A673 (cell line): ENCODE measurements at regions not wholly inside any gene's neighbourhood (a gene's known extent, or its start where the extent isn't known, plus 50 kb on each side); places are given as distances from the start of the nearest gene placed in this dataset.

Experiments used
- BruUV-seq: library from RNA; stranded (reverse); fragments of 400-500 nt; replicated peaks from 2 replicates; lab custom pipeline; 2021; lab: Mats Ljungman, UMichigan
- CTCF ChIA-PET: fragments of 300-600 bp; sonication (Branson Sonifier 250); formaldehyde crosslinking; loops from one replicate; lab custom pipeline; 2022; ENCODE audit warnings: antibody characterized with exemption; lab: Charles Lee
- POLR2A ChIA-PET: fragments of 300-600 bp; sonication (Branson Sonifier 250); formaldehyde crosslinking; loops from one replicate; lab custom pipeline; 2022; ENCODE audit warnings: antibody characterized with exemption; ENCODE audit not compliant: low non-redundant PET; lab: Charles Lee
- DNase-seq: peaks from one replicate; pipeline ENCODE4 v3.0.0-alpha.2; 2015; ENCODE audit warnings: low spot score
- H3K27ac ChIP-seq: fragments of 200-600 bp; sonication (generic); 2 replicates; pipeline ENCODE4 v1.5.1; 2016; ENCODE audit warnings: mixed run types, low read depth, mild to moderate bottlenecking, mixed read lengths, antibody characterized with exemption, low read length; ENCODE audit not compliant: poor library complexity, severe bottlenecking
- H3K27me3 ChIP-seq: fragments of 200-600 bp; sonication (generic); replicated peaks from 2 replicates; pipeline ENCODE4 v1.6.1; 2017; ENCODE audit warnings: mixed run types, low read depth, mild to moderate bottlenecking, mixed read lengths, antibody characterized with exemption, low read length; ENCODE audit not compliant: insufficient read depth, poor library complexity
- H3K36me3 ChIP-seq: fragments of 200-600 bp; sonication (generic); 2 replicates; pipeline ENCODE4 v1.6.1; 2016; ENCODE audit warnings: mixed run types, mild to moderate bottlenecking, mixed read lengths, antibody characterized with exemption, low read length; ENCODE audit not compliant: insufficient read depth, poor library complexity, severe bottlenecking
- H3K4me1 ChIP-seq: fragments of 200-600 bp; sonication (generic); 2 replicates; pipeline ENCODE4 v1.6.1; 2017; ENCODE audit warnings: mixed run types, mild to moderate bottlenecking, mixed read lengths, antibody characterized with exemption, low read length; ENCODE audit not compliant: insufficient read depth, poor library complexity, severe bottlenecking
- H3K4me3 ChIP-seq: fragments of 200-600 bp; sonication (generic); 2 replicates; pipeline ENCODE4 v1.5.1; 2016; ENCODE audit warnings: low read depth, mixed run types, mild to moderate bottlenecking, mixed read lengths, low read length; ENCODE audit not compliant: poor library complexity, severe bottlenecking
- H3K9me3 ChIP-seq: fragments of 200-600 bp; sonication (generic); 2 replicates; pipeline ENCODE4 v1.6.1; 2016; ENCODE audit warnings: mixed run types, low read depth, mild to moderate bottlenecking, mixed read lengths, antibody characterized with exemption, low read length; ENCODE audit not compliant: poor library complexity, severe bottlenecking
- EZH2 ChIP-seq: fragments of 200-600 bp; sonication (generic); IDR thresholded peaks from 2 replicates; pipeline ENCODE4 v1.6.1; 2017; ENCODE audit warnings: borderline replicate concordance, low read depth, mild to moderate bottlenecking, mixed read lengths, antibody characterized with exemption, low read length; ENCODE audit not compliant: poor library complexity, severe bottlenecking
- intact Hi-C: fragments of 100-400 bp; cut with micrococcal nuclease; formaldehyde crosslinking; loops from one replicate; pipeline ENCODE4 v1.10.0; 2022; ENCODE audit not compliant: unreplicated experiment
- TF ChIP-seq, protein P1 (sequence below): fragments of 300-800, 200-600 bp; sonication (generic); conservative IDR thresholded peaks from 2 replicates; pipeline ENCODE4 v1.5.1; 2017; ENCODE audit warnings: low read depth, mild to moderate bottlenecking, antibody characterized with exemption, low read length, moderate library complexity, mixed read lengths

DNA sequence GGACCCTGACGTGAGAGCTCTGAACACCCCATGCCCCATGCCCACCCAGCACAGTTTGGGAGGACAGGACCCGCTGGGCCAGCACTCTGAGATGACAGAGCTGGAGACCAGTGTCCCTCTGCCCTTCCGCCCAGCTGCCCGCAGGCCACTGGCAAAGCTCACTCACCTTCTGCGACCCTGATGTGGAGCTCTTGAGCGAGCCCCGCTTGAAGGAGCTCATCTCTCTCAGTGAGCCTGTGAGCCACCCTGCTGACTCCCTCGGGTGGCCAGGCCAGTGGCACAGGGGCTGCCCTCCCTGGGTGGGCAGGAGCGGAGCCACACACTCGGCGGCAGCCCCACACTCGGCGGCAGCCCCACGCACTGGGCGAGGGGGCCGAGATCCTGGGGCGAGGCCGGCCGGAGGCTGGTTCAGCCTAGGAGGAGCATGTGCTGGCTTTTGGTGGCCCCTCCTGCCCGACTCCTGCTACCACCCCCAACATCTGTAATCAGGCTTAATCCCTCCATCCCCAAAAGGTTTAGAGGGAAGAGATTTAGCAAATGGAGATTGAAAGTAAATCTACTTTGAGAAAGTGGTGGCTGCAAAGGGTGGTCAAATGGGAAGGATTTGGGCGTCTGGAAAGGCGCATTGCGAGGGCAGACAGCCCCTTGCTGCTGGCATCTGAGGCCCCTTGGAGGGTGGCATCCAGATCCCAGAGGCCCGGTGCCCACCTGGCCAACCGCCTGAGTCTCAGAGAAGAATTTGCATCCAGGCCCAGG, 59.4 kb upstream of the TRPM1 start:
- Histone ChIP-seq H3K27me3 (no peaks in the 10 kb centered on the region), H3K27ac (no peak overlapping the region), H3K36me3 (no peaks in the 10 kb centered on the region), H3K4me3 (no peak overlapping the region), H3K9me3 (no peaks in the 10 kb centered on the region), H3K4me1 (no peaks in the 10 kb centered on the region)
- no TSS peak for BruUV-seq
- ChIA-PET CTCF (no interaction called here), POLR2A (no interaction called here)
- no peak for DNase-seq
- intact Hi-C loops = no loop called here
- TF ChIP-seq, protein P1, sequence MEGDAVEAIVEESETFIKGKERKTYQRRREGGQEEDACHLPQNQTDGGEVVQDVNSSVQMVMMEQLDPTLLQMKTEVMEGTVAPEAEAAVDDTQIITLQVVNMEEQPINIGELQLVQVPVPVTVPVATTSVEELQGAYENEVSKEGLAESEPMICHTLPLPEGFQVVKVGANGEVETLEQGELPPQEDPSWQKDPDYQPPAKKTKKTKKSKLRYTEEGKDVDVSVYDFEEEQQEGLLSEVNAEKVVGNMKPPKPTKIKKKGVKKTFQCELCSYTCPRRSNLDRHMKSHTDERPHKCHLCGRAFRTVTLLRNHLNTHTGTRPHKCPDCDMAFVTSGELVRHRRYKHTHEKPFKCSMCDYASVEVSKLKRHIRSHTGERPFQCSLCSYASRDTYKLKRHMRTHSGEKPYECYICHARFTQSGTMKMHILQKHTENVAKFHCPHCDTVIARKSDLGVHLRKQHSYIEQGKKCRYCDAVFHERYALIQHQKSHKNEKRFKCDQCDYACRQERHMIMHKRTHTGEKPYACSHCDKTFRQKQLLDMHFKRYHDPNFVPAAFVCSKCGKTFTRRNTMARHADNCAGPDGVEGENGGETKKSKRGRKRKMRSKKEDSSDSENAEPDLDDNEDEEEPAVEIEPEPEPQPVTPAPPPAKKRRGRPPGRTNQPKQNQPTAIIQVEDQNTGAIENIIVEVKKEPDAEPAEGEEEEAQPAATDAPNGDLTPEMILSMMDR = no peak
- TF ChIP-seq EZH2 = no peak

DNA sequence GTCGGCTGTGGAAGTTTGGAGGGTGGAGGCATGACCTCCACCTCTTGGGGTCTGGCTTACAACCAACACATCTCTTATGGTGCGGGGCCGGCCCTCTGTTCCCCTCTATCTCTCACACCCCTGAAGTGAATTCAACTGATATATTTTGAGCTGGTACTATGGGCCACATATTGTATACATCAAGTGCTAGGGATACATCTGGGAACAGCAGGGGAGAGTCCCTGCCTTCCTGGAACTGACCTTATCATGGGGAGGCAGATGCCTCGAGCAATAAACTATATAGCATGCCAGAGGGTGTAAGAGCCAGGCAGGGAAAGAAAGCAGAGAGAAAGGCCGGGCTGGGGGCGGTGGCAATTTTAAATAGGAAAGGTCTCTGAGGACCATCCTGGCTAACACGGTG, 60.4 kb upstream of the TRPM1 start:
- no TSS peak for BruUV-seq
- intact Hi-C loops = no loop called here
- no peak for DNase-seq
- Histone ChIP-seq H3K27me3 (no peaks in the 10 kb centered on the region), H3K36me3 (no peaks in the 10 kb centered on the region), H3K9me3 (no peaks in the 10 kb centered on the region), H3K27ac (no peak overlapping the region), H3K4me1 (no peaks in the 10 kb centered on the region), H3K4me3 (no peak overlapping the region)
- ChIA-PET POLR2A (no interaction called here), CTCF (no interaction called here)
- no peak for TF ChIP-seq EZH2
- TF ChIP-seq, protein P1 = no peak

DNA sequence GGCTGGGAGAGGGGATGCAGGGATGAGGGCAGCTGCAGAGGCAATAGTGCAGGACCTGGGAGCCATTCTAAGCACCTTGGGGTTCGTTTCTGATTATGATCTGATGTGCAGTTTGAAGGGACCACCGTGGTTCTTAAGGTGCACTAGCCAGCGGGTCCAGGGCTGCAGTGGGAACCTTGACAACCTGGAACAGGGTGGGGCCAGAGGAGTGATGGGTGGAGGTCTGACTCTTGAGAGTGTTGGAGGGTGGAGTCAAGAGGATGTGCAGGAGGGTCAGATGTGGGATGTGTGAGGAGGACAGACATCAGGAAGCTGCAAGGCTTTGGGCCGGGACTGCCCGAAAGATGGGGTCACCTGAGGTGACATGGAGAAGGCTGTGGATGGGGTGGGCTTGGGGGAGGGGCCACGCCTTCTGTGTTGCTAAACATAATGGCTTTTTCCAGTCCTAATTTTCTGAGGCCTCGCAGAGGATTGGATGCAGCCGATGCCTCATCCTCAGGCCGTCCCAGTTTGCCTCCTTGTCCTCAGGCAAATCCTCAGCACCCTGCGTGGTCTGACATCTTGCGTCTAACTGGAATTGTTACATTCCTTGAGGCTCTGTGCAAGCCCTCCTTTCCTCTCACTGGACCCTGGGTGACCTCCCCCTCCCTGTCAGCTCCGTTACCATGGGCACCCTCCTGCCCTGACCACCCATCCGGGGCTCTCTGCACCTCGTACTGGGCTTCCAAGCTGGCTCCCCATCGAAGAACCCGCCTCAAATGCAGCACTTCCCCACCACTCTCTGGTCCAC, 61.4 kb upstream of the TRPM1 start:
- no peaks in the 10 kb centered on the region for H3K27me3 ChIP-seq
- no peaks in the 10 kb centered on the region for H3K9me3 ChIP-seq
- H3K27ac ChIP-seq = no peak overlapping the region
- POLR2A ChIA-PET = no interaction called here
- intact Hi-C loops = no loop called here
- no peaks in the 10 kb centered on the region for H3K4me1 ChIP-seq
- DNase-seq = no peak
- CTCF ChIA-PET = no interaction called here
- TF ChIP-seq EZH2 = no peak
- TF ChIP-seq, protein P1 = no peak
- no peaks in the 10 kb centered on the region for H3K36me3 ChIP-seq
- no peak overlapping the region for H3K4me3 ChIP-seq
- no TSS peak for BruUV-seq
